Left renal cortex interstitium (tissue), 4 donors: ENCODE measurements at regions not wholly inside any gene's neighbourhood (a gene's known extent, or its start where the extent isn't known, plus 50 kb on each side); places are given as distances from the start of the nearest gene placed in this dataset.

Experiments used
- DNase-seq, 4 donors: peaks; one replicate each; pipeline ENCODE4 v3.0.0-alpha.2; 2013; ENCODE audit warnings: low read depth in 4 of 4, low spot score in 2 of 4, missing footprints in 1 of 4

DNA sequence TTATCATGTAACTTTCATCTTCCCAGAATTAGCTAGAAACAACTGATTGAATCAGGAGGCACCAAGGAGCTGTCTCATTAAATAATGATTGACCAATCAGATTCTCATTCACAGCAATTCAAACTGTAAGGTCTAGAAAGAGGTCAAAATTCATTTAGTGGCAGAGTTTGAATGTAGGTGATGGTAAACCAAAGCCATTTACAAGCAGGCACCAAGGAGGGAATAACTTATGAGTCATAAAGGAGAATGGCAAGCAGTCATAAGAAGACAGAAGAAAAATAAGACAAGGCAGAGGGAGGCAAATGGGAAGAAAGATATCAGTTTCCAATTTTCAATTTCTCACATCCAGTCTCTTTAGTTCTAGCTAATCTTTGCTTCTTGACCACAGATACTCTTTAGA is 52.9 kb upstream of the DEFB112 start:
- DNase-seq: no peak

DNA sequence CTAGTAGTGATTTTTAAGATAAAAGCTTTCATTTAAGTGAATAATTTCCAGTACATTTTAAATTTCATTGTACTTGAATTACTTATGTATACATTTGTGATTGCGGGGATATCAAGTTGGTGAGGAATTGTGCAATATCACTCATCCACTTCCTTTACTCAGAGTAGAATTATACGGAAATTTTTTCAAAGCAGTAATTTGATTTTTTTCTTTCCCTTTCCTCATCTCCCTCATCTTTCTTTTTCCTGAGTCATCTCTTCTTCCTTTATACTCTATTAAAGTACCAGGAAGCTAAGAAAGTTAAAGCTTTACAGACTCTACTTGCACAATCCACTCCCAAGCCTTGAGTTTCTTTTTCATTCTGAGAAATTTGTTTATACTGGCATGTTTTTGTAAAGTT is 60.9 kb upstream of the DEFB112 start:
- DNase-seq: no peak

- DNase-seq: no peak
These were observed 63.5 kb upstream of the DEFB112 start for GRCh38 chr6:50112981-50113857.

- DNase-seq: no peak
These were observed 66.7 kb upstream of the DEFB112 start for GRCh38 chr6:50116390-50116789.

DNA sequence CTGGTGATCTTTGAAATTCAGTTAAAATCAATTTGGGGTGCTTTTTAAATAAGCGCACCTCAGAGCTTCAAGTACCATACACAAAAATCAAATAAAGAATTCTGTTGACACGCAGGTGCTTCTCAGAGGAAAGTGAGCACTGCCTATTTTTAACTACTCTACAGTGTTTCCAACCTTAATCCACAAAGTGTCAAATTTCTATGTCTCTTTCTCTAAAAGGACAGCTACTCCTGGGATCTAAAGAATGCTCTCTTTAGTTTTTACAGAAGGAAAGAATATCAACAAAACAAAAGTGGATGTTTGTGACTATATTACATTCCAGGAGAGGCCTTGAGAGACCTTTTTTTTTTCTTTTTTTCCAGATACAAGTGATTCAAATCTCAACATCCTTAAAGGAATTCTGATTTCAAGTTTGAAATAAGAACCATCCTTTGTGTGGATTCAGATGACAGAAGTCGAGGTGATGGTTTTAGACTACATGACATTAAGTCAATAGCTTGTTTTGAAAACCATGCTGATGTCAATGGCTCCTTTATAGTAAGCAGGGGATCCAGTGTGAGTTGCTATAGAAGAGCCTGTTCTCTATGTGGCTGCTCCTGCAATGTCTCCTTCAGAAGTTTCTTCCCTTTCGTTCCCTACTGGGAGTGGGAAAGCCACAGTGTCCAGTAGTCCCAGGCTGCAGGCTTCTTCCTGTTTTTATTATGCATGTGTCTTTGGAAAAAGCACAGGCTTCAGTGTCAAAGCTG is 67.2 kb upstream of the DEFB112 start:
- no peak for DNase-seq

DNA sequence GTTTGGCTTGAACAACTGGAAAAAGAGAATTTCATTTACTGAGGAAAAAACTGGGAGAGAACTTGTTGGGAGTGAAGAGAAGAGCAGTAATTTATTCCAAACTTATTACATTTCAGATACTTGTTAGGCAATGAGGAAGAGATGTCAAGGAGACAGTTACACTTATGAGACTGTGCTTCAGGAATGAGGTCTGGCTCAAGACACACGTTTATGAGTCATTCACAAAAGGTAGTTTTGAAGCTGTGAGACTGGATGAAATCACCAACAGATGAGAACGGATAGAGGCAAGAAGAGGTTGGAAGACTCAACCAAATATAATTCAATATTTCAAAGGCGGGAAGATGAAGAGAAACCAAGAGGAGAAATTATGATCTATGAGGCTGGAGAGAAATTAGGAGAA is 70.6 kb upstream of the DEFB112 start:
- no peak for DNase-seq

DNA sequence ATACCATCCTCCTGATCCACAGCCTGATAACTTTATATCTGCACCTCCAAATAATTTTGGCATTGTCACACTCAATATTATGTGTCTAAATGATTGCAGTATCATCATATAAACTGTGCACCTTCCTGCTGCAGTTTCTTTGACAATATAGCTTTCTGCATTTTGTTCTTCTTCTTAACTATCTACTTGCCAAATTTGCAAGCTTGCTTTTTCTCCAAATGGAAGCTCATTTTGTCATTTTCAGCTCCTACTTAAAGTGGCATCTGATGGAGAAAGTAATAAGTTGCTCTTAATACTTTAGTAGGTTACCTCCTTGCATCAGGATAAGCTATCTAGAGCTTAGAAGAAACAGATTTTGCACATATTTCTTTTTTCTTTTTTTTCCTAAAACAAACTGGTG is 74.0 kb upstream of the DEFB112 start:
- DNase-seq: no peak

GRCh38 chr6:50124572-50124971 is 74.8 kb upstream of the DEFB112 start:
- no peak for DNase-seq

- DNase-seq: no peak
These were observed 78.8 kb upstream of the DEFB112 start for GRCh38 chr6:50128420-50129005.

DNA sequence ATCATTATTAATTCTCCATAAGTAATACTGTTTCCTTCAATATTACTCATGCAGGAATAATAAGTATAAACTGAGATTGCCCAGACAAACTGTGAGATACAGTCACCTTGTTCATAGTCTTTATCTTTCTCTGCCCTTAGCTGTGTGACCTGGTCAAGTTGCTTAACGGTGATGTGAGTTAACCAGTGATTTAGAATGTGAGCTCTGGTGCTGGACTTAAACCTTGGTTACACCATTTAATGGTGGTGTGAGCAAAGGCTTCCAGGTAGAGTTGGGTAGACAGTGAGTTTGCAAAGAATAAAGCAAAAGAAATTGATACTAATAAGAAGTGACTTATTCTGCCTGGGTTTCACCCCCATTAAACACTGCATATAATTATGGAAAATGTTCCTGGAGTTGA is 86.2 kb upstream of the DEFB112 start:
- no peak for DNase-seq

DNA sequence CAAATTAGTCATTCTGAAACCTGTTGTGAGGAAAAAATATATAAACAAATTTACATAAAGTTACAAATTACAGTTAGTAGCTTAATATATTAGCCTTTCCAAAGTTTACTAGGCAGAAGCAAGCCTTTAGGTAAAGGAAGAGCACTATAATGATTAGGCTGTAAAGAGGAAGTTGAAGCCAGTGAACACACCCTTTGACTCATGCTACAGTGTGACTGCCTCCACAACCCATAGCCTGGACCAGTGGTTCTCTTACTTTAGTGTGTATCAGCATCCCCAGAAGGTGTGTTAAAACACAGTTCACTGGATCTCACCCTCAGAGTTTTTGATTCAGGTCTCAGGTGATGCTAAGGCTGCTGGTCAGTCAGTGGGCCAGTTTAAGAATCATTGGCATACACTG is 91.4 kb upstream of the DEFB112 start:
- no peak for DNase-seq

GRCh38 chr6:50143011-50143719 is 93.4 kb upstream of the DEFB112 start:
- DNase-seq: no peak

- DNase-seq: no peak
These were observed 95.4 kb upstream of the DEFB112 start for GRCh38 chr6:50145125-50145524.

DNA sequence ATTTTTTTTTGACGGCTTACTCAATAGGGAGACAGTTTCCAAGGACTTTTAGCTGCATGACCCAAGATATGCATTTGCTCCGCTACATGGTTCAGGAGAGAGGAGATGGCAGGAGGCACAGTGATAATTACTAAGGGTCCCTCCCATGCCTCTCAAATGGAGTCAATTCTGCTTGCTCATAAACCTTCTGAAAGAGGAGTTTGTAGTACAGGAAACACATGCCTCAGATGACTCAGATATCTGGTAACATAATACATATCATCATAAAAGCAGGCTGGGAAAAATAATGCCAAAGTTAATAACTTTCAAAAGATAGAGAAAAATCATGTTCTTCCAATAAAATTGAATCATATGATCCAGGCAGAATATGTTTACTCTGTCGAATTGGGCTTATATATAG is 97.6 kb upstream of the DEFB112 start:
- no peak for DNase-seq

GRCh38 chr6:50180646-50181045 is 130.9 kb upstream of the DEFB112 start:
- no peak for DNase-seq

- no peak for DNase-seq
These were observed 135.3 kb upstream of the DEFB112 start for GRCh38 chr6:50185006-50185405.

DNA sequence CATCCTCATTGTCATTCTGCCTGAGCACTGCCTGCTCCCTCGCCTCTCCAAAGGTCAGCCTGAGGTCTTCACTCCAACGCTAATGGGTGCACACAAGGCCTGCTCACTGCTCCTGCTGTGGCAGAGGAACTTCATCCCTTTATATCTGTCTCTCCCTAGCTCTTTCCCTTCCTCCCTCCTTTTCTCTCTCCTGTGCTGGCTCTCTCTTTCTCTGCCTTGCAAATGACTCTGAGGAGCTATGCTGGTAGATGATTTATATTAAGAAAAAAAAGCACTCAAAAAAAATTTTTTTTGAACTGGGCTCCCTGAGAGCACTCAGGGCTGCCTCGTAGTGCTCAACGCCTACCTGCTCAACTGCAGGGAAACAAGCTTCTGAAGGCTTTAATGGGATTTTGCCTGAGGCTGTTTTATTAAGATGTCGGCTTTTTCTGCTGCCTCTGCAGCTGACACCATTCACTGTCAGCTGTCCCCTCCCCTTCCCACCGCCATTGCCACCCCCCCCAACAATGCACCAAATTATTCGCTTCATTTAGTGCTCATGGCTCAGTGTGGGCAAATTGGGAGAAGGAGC is 137.7 kb upstream of the DEFB112 start:
- DNase-seq: no peak

DNA sequence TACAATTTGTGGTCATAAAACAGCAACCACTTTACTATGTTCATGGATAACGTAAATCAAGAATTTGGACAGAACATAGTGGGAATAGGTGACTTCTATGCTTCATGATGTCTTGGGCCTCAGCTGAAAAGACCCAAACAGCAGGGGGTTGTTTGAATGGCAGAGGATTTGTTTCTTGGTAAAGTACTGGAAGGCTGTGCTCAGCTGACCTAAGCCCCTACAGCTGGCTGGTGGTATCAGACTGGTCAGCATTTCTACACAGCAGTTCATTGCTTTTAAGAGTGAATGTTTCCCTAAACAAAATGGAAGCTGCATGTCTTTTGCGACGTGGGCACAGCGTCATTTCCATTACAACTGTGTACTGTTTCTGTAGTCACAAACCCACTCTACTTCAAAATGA is 148.5 kb upstream of the DEFB112 start:
- DNase-seq: no peak

DNA sequence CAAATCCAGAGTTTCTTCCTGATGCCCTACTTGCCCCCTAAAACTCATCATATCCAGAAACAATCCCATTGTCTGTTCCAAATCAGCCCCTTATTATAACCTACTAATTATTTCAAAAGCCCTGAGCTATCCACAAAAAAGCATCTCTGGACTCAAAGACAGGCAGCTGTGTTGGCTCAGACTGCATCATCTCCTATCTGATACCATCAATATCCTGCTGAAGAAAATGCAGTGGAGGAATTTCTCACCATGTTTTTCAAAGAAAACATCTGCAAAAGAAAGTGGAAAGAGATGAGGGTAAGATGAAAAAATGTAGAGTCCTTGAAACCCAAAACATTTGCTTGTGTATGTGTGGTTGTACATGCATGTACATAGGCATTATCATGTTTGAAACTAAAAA is 153.0 kb upstream of the DEFB112 start:
- DNase-seq: no peak

GRCh38 chr6:50211582-50211981 is 161.9 kb upstream of the DEFB112 start:
- no peak for DNase-seq

- DNase-seq: no peak
These were observed 163.4 kb upstream of the DEFB112 start for GRCh38 chr6:50213146-50213545.
